ENCODE measurements at regions not wholly inside any gene's neighbourhood (a gene's known extent, or its start where the extent isn't known, plus 50 kb on each side); places are given as distances from the start of the nearest gene placed in this dataset.

DNA sequence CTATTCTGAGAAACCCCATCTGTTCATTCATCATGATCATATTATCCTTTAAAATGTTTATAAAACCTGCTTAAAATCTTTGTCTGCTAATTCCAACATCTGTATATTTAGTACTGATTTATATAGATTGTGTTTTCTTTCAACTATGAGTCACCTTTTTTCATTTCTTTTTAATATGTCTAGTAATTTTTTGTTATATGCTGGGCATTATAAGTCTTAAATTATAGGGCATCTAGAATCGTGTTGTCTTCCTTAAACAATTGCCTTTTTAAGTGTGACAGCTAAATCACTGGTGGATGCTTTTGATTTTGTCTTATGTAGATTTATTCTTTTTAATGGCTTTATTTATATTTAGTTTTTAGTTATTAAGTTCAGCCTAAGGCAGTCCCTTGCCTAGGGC is 323.4 kb upstream of the THRB start (continued):
- TF ChIP-seq KDM5A (IDR thresholded peaks at IDR 0.05; ENCODE audit: low read length) (no peak), SP1 (IDR thresholded peaks at IDR 0.05; ENCODE audit: low read depth, low read length) (no peak), TEAD4 (IDR thresholded peaks at IDR 0.05; ENCODE audit: low read depth, low read length) (no peak), ASH2L (IDR thresholded peaks at IDR 0.05; ENCODE audit: low read length) (no peak), RNF2 (IDR thresholded peaks at IDR 0.05; ENCODE audit: borderline replicate concordance, low read depth, low read length, missing control alignments, poor library complexity, severe bottlenecking) (no peak), EGR1 (IDR thresholded peaks at IDR 0.05; ENCODE audit: borderline replicate concordance, low read depth, low read length) (no peak), CBX8 (IDR thresholded peaks at IDR 0.05; ENCODE audit: borderline replicate concordance, low read depth, low read length) (no peak)

Data from H1 (cell line).